GM23338 (cell line): ENCODE measurements at regions not wholly inside any gene's neighbourhood (a gene's known extent, or its start where the extent isn't known, plus 50 kb on each side); places are given as distances from the start of the nearest gene placed in this dataset.

Source experiments
- ATAC-seq: fragments of 200-7000 bp; cut with Tn5 transposase; 3 replicates; pipeline ENCODE4 v1.9.1; 2020
- DNase-seq: peaks from one replicate; pipeline ENCODE4 v3.0.0-alpha.2; 2015; ENCODE audit warnings: low spot score
- H2AFZ ChIP-seq: fragments of 200-600 bp; sonication (generic); 2 replicates; pipeline ENCODE4 v1.8.0; 2016; ENCODE audit warnings: antibody characterized with exemption, mild to moderate bottlenecking, moderate library complexity
- H3F3A ChIP-seq: fragments of 200-600 bp; sonication (generic); replicated peaks from 2 replicates; pipeline ENCODE4 v1.8.0; 2017; ENCODE audit warnings: antibody characterized with exemption, mixed run types, low read depth
- H3K27ac ChIP-seq: fragments of 200-600 bp; sonication (generic); 2 replicates; pipeline ENCODE4 v1.6.1; 2016; ENCODE audit warnings: low read depth
- H3K27me3 ChIP-seq: fragments of 200-600 bp; sonication (generic); 2 replicates; pipeline ENCODE4 v1.8.0; 2016; ENCODE audit warnings: mild to moderate bottlenecking, mixed run types, moderate library complexity; ENCODE audit not compliant: insufficient read depth
- H3K36me3 ChIP-seq: fragments of 200-600 bp; sonication (generic); 2 replicates; pipeline ENCODE4 v1.8.0; 2016; ENCODE audit warnings: mild to moderate bottlenecking; ENCODE audit not compliant: insufficient read depth
- H3K4me1 ChIP-seq: fragments of 200-600 bp; sonication (generic); 2 replicates; pipeline ENCODE4 v1.8.0; 2016; ENCODE audit warnings: mild to moderate bottlenecking, moderate library complexity; ENCODE audit not compliant: insufficient read depth
- H3K4me2 ChIP-seq: fragments of 200-600 bp; sonication (generic); 2 replicates; pipeline ENCODE4 v1.7.1; 2017; ENCODE audit warnings: mixed run types
- H3K4me3 ChIP-seq: fragments of 200-600 bp; sonication (generic); 2 replicates; pipeline ENCODE4 v1.6.1; 2016; ENCODE audit warnings: mixed run types
- H3K79me2 ChIP-seq: fragments of 200-600 bp; sonication (generic); replicated peaks from 2 replicates; pipeline ENCODE4 v1.8.0; 2017; ENCODE audit warnings: mild to moderate bottlenecking; ENCODE audit not compliant: insufficient read depth
- H3K9me2 ChIP-seq: fragments of 200-600 bp; sonication (generic); 2 replicates; pipeline ENCODE4 v1.8.0; 2017; ENCODE audit not compliant: insufficient read depth
- H4K20me1 ChIP-seq: fragments of 200-600 bp; sonication (generic); replicated peaks from 2 replicates; pipeline ENCODE4 v1.8.0; 2017; ENCODE audit warnings: mild to moderate bottlenecking; ENCODE audit not compliant: insufficient read depth
- H3K27ac Mint-ChIP-seq: 2 replicates; pipeline ENCODE4 v1.8.0; 2020; ENCODE audit warnings: inconsistent platforms, mild to moderate bottlenecking, moderate library complexity, mixed read lengths
- H3K27me3 Mint-ChIP-seq: 3 replicates; pipeline ENCODE4 v1.8.0; 2022; ENCODE audit warnings: low read depth, mild to moderate bottlenecking, moderate library complexity, mixed read lengths, inconsistent platforms; ENCODE audit not compliant: insufficient read depth, poor library complexity
- H3K36me3 Mint-ChIP-seq: 3 replicates; pipeline ENCODE4 v1.8.0; 2021; ENCODE audit warnings: low read depth, mild to moderate bottlenecking, inconsistent platforms, moderate library complexity, mixed read lengths
- H3K4me1 Mint-ChIP-seq: 3 replicates; pipeline ENCODE4 v1.8.0; 2020; ENCODE audit warnings: mild to moderate bottlenecking, inconsistent platforms, mixed read lengths
- H3K4me3 Mint-ChIP-seq: 3 replicates; pipeline ENCODE4 v1.8.0; 2021; ENCODE audit warnings: moderate library complexity, mild to moderate bottlenecking, inconsistent platforms, mixed read lengths
- H3K9me3 Mint-ChIP-seq: 3 replicates; pipeline ENCODE4 v1.8.0; 2020; ENCODE audit warnings: moderate library complexity, mild to moderate bottlenecking, inconsistent platforms, mixed read lengths
- CREB1 ChIP-seq: fragments of 250-450 bp; sonication (Bioruptor Pico); IDR thresholded peaks from 2 replicates; pipeline ENCODE4 v1.5.0; 2020; ENCODE audit warnings: low read depth, mild to moderate bottlenecking, moderate library complexity
- CTCF ChIP-seq, 2 experiments: fragments of 200-600 bp in 1 of 2; sonication (generic) in 1 of 2; conservative IDR thresholded peaks; 2 replicates each; pipeline versions ENCODE4 v1.5.1 to v1.6.1; 2016 to 2017; ENCODE audit warnings: antibody characterized with exemption in 2 of 2, low read depth in 2 of 2, mild to moderate bottlenecking in 2 of 2, moderate library complexity in 1 of 2
- ETS1 ChIP-seq: IDR thresholded peaks from 2 replicates; pipeline ENCODE4 v1.6.1; 2016; ENCODE audit warnings: antibody characterized with exemption
- EZH2 ChIP-seq: fragments of 200-600 bp; sonication (generic); IDR thresholded peaks from one replicate; pipeline ENCODE4 v1.8.0; 2017; ENCODE audit warnings: antibody characterized with exemption, mild to moderate bottlenecking, low read depth; ENCODE audit not compliant: unreplicated experiment
- EZH2phosphoT487 ChIP-seq: fragments of 200-600 bp; sonication (generic); IDR thresholded peaks from one replicate; pipeline ENCODE4 v1.8.1; 2018; ENCODE audit warnings: antibody characterized with exemption; ENCODE audit not compliant: unreplicated experiment
- JUNB ChIP-seq: IDR thresholded peaks from one replicate; pipeline ENCODE4 v1.6.1; 2016; ENCODE audit warnings: antibody characterized with exemption; ENCODE audit not compliant: unreplicated experiment
- POLR2AphosphoS5 ChIP-seq: IDR thresholded peaks from 2 replicates; pipeline ENCODE4 v1.6.1; 2016; ENCODE audit warnings: antibody characterized with exemption, low read depth
- REST ChIP-seq: IDR thresholded peaks from one replicate; pipeline ENCODE4 v1.6.1; 2018; ENCODE audit warnings: antibody characterized with exemption; ENCODE audit not compliant: unreplicated experiment
- STAT1 ChIP-seq: IDR thresholded peaks from one replicate; pipeline ENCODE4 v1.6.1; 2016; ENCODE audit warnings: antibody characterized with exemption; ENCODE audit not compliant: unreplicated experiment
- ZNF114 ChIP-seq: fragments of 250-450 bp; sonication (Bioruptor Pico); IDR thresholded peaks from 2 replicates; pipeline ENCODE4 v1.5.0; 2020; ENCODE audit warnings: mild to moderate bottlenecking, moderate library complexity
- ZNF331 ChIP-seq: fragments of 250-450 bp; sonication (Bioruptor Pico); IDR thresholded peaks from 2 replicates; pipeline ENCODE4 v1.5.0; 2020; ENCODE audit warnings: low read depth, mild to moderate bottlenecking, moderate library complexity

GRCh38 chrX:56120242-56120641 is 111.9 kb upstream of the KLF8 start:
- DNase-seq (no peak), ATAC-seq (no peak)
- Histone ChIP-seq H3K27me3 (no peaks in the 10 kb centered on the region), H3K27ac (no peak overlapping the region), H3K4me1 (no peaks in the 10 kb centered on the region), H3K4me2 (no peak overlapping the region), H4K20me1 (no peaks in the 10 kb centered on the region), H3K79me2 (no peaks in the 10 kb centered on the region), H3F3A (no peaks in the 10 kb centered on the region), H3K9me2 (no peaks in the 10 kb centered on the region), H3K4me3 (no peak overlapping the region), H3K36me3 (no peaks in the 10 kb centered on the region), H2AFZ (no peak overlapping the region)
- Mint-ChIP-seq H3K27ac (no peak overlapping the region), H3K36me3 (no peaks in the 10 kb centered on the region), H3K4me1 (no peaks in the 10 kb centered on the region), H3K4me3 (no peak overlapping the region), H3K27me3 (no peaks in the 10 kb centered on the region), H3K9me3 (no peaks in the 10 kb centered on the region)
- TF ChIP-seq STAT1 (no peak), CTCF (conservative IDR thresholded peaks at IDR 0.05; ENCODE audit: low read depth in 2 of 2) (no peak), POLR2AphosphoS5 (no peak), CREB1 (CRISPR knock-in tag) (no peak), JUNB (no peak), ZNF331 (CRISPR knock-in tag) (no peak)

- H3K36me3 ChIP-seq: no peaks in the 10 kb centered on the region
- DNase-seq (no peak), ATAC-seq (no peak)
- Mint-ChIP-seq H3K36me3 (peaks cover 2% of the 10 kb centered on the region; the same call in 1 of the 3 replicates), H3K27ac (peak overlapping the region; percentile 38; the same call in 1 of the 2 replicates), H3K9me3 (peaks cover 6% of the 10 kb centered on the region; the same call in 2 of the 3 replicates), H3K27me3 (no peaks in the 10 kb centered on the region), H3K4me3 (no peak overlapping the region), H3K4me1 (peaks cover 13% of the 10 kb centered on the region)
- no peak overlapping the region for H3K4me3 ChIP-seq
- no peaks in the 10 kb centered on the region for H4K20me1 ChIP-seq
- H3K9me2 ChIP-seq: no peaks in the 10 kb centered on the region
- H3K4me2 ChIP-seq: no peak overlapping the region
- no peaks in the 10 kb centered on the region for H3F3A ChIP-seq
- no peaks in the 10 kb centered on the region for H3K27me3 ChIP-seq
- H3K79me2 ChIP-seq: no peaks in the 10 kb centered on the region
- no peak overlapping the region for H2AFZ ChIP-seq
- H3K27ac ChIP-seq: no peak overlapping the region
- H3K4me1 ChIP-seq: peaks cover 6% of the 10 kb centered on the region; the same call in 1 of the 2 replicates
- TF ChIP-seq ZNF114: no peak
- no peak for TF ChIP-seq ETS1
- no peak for TF ChIP-seq JUNB
- TF ChIP-seq EZH2phosphoT487: no peak
- no peak for TF ChIP-seq CTCF (conservative IDR thresholded peaks at IDR 0.05; ENCODE audit: low read depth in 2 of 2)
- no peak for TF ChIP-seq ZNF331 (CRISPR knock-in tag)
- no peak for TF ChIP-seq REST
- no peak for TF ChIP-seq POLR2AphosphoS5
- TF ChIP-seq STAT1: no peak
- no peak for TF ChIP-seq EZH2
- no peak for TF ChIP-seq CREB1 (CRISPR knock-in tag)
Measured at GRCh38 chrX:56125946-56126345, 106.2 kb upstream of the KLF8 start.
